ENCODE measurements at regions not wholly inside any gene's neighbourhood (a gene's known extent, or its start where the extent isn't known, plus 50 kb on each side); places are given as distances from the start of the nearest gene placed in this dataset.

GRCh38 chr22:27022896-27023361, 365.5 kb downstream of the MIAT start:
- TF ChIP-seq CTCF (conservative IDR thresholded peaks at IDR 0.05; ENCODE audit: low read depth, low read length) (no peak), EZH2 (IDR thresholded peaks at IDR 0.05; ENCODE audit: borderline replicate concordance, low read depth, low read length, poor library complexity, severe bottlenecking) (no peak)

Data from A673 (cell line).